Fibroblast of lung (primary cell): ENCODE measurements at regions not wholly inside any gene's neighbourhood (a gene's known extent, or its start where the extent isn't known, plus 50 kb on each side); places are given as distances from the start of the nearest gene placed in this dataset.

ENCODE experiments used
- EZH2 ChIP-seq: IDR thresholded peaks from 2 replicates; pipeline ENCODE4 v1.5.1; 2012; ENCODE audit warnings: low read length, control low read depth, mild to moderate bottlenecking; ENCODE audit errors: missing control alignments
- TF ChIP-seq, protein P1 (sequence below), 2 donors: IDR thresholded peaks in 1 of 2; conservative IDR thresholded peaks in 1 of 2; 1 replicate in 1 of 2; 2 replicates in 1 of 2; pipeline ENCODE4 v1.5.1; 2011 to 2012; ENCODE audit warnings: low read length in 2 of 2, control low read depth in 1 of 2, inconsistent platforms in 1 of 2, low read depth in 1 of 2, mild to moderate bottlenecking in 1 of 2

DNA sequence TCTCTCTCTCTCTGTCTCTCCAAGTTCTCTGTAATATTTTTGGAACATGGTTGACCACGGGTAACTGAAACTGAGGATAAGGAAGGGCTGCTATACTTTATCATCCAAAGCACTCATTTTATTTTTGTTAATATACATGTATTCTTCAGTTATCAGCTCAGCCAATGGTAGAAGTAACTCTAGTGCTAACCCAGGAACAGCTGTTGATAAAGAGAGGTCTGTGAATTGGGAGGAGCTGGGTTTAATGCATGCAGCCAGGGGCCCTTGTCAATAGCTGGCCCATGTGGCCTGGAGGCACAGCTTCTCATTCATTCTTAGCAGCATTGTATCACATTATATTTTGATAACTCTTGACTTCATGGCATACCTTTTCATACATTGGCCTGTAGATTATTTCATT is 401.6 kb downstream of the EPHA4 start:
- TF ChIP-seq, protein P1, sequence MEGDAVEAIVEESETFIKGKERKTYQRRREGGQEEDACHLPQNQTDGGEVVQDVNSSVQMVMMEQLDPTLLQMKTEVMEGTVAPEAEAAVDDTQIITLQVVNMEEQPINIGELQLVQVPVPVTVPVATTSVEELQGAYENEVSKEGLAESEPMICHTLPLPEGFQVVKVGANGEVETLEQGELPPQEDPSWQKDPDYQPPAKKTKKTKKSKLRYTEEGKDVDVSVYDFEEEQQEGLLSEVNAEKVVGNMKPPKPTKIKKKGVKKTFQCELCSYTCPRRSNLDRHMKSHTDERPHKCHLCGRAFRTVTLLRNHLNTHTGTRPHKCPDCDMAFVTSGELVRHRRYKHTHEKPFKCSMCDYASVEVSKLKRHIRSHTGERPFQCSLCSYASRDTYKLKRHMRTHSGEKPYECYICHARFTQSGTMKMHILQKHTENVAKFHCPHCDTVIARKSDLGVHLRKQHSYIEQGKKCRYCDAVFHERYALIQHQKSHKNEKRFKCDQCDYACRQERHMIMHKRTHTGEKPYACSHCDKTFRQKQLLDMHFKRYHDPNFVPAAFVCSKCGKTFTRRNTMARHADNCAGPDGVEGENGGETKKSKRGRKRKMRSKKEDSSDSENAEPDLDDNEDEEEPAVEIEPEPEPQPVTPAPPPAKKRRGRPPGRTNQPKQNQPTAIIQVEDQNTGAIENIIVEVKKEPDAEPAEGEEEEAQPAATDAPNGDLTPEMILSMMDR (conservative IDR thresholded peaks at IDR 0.05 in 1 of 2, IDR thresholded peaks at IDR 0.05 in 1 of 2; ENCODE audit: low read depth in 1 of 2, low read length in 2 of 2), result no peak
- no peak for TF ChIP-seq EZH2
